OCI-LY7 (cell line): ENCODE measurements at regions not wholly inside any gene's neighbourhood (a gene's known extent, or its start where the extent isn't known, plus 50 kb on each side); places are given as distances from the start of the nearest gene placed in this dataset.

ENCODE experiments used
- BruUV-seq: library from RNA; stranded (reverse); fragments of 400-500 nt; replicated peaks from 2 replicates; lab custom pipeline; 2021; lab: Mats Ljungman, UMichigan
- CTCF ChIA-PET: fragments of 300-600 bp; sonication (Branson Sonifier 250); formaldehyde crosslinking; loops from one replicate; lab custom pipeline; 2022; ENCODE audit warnings: antibody characterized with exemption; ENCODE audit not compliant: unreplicated experiment; lab: Charles Lee
- POLR2A ChIA-PET: fragments of 300-600 bp; sonication (Branson Sonifier 250); formaldehyde crosslinking; loops from one replicate; lab custom pipeline; 2022; ENCODE audit warnings: antibody characterized with exemption; lab: Charles Lee
- DNase-seq: peaks from one replicate; pipeline ENCODE4 v3.0.0-alpha.2; 2015; ENCODE audit warnings: low spot score
- H2AFZ ChIP-seq: fragments of 200-600 bp; sonication (generic), shearing (Covaris generic); 2 replicates; pipeline ENCODE4 v1.6.1; 2014; ENCODE audit warnings: mild to moderate bottlenecking, antibody characterized with exemption, low read length, moderate library complexity
- H3K27ac ChIP-seq: fragments of 200-600 bp; sonication (generic); 2 replicates; pipeline ENCODE4 v1.5.1; 2014; ENCODE audit warnings: mixed run types, low read depth, mild to moderate bottlenecking, moderate library complexity, low read length, inconsistent platforms; ENCODE audit not compliant: poor library complexity, severe bottlenecking
- H3K36me3 ChIP-seq: fragments of 200-600 bp; sonication (generic); 2 replicates; pipeline ENCODE4 v1.6.1; 2014; ENCODE audit warnings: mild to moderate bottlenecking, antibody characterized with exemption, low read length, moderate library complexity, mixed read lengths; ENCODE audit not compliant: insufficient read depth
- H3K4me1 ChIP-seq: fragments of 200-600 bp; sonication (generic); 2 replicates; pipeline ENCODE4 v1.5.1; 2014; ENCODE audit warnings: mild to moderate bottlenecking, low read length; ENCODE audit not compliant: insufficient read depth, poor library complexity, severe bottlenecking
- H3K4me2 ChIP-seq: fragments of 200-600 bp; sonication (generic); 2 replicates; pipeline ENCODE4 v1.6.1; 2014; ENCODE audit warnings: mild to moderate bottlenecking, low read length
- H3K4me3 ChIP-seq: fragments of 200-600 bp; sonication (generic); 2 replicates; pipeline ENCODE4 v1.5.1; 2014; ENCODE audit warnings: mild to moderate bottlenecking, low read depth, low read length; ENCODE audit not compliant: poor library complexity, severe bottlenecking
- H3K79me2 ChIP-seq: fragments of 200-600 bp; sonication (generic); 2 replicates; pipeline ENCODE4 v1.6.1; 2016; ENCODE audit warnings: low read depth, mild to moderate bottlenecking, low read length, moderate library complexity, mixed read lengths; ENCODE audit not compliant: insufficient read depth
- H3K9me2 ChIP-seq: fragments of 200-600 bp; sonication (generic); 2 replicates; pipeline ENCODE4 v1.6.1; 2016; ENCODE audit warnings: mild to moderate bottlenecking, low read length, mixed read lengths; ENCODE audit not compliant: insufficient read depth
- H3K9me3 ChIP-seq: fragments of 200-600 bp; sonication (generic); 2 replicates; pipeline ENCODE4 v1.6.1; 2014; ENCODE audit warnings: mild to moderate bottlenecking, mixed run types, low read length, mixed read lengths
- H4K20me1 ChIP-seq: fragments of 200-600 bp; sonication (generic); 2 replicates; pipeline ENCODE4 v1.6.1; 2014; ENCODE audit warnings: mild to moderate bottlenecking, antibody characterized with exemption, low read length, moderate library complexity, mixed read lengths; ENCODE audit not compliant: insufficient read depth
- CTCF ChIP-seq: fragments of 200-600 bp; sonication (generic); conservative IDR thresholded peaks from 2 replicates; pipeline ENCODE4 v1.5.1; 2014; ENCODE audit warnings: mild to moderate bottlenecking, antibody characterized with exemption, low read length, moderate library complexity, mixed read lengths
- EZH2phosphoT487 ChIP-seq: fragments of 200-600 bp; sonication (generic); IDR thresholded peaks from 2 replicates; pipeline ENCODE4 v1.6.1; 2018; ENCODE audit warnings: low read depth, borderline replicate concordance, mild to moderate bottlenecking, mixed run types, antibody characterized with exemption, low read length, moderate library complexity, mixed read lengths
- intact Hi-C: fragments of 100-400 bp; cut with micrococcal nuclease; formaldehyde crosslinking; loops from one replicate; pipeline ENCODE4 v1.10.0; 2022; ENCODE audit not compliant: unreplicated experiment

- TF ChIP-seq EZH2phosphoT487 (no peak), CTCF (no peak)
- H3K9me3 ChIP-seq, result peaks cover 12% of the 10 kb centered on the region; the same call in 1 of the 2 replicates
- CTCF ChIA-PET, result no interaction called here
- H3K79me2 ChIP-seq, result no peaks in the 10 kb centered on the region
- H3K4me3 ChIP-seq, result no peak overlapping the region
- intact Hi-C loops, result no loop called here
- no peaks in the 10 kb centered on the region for H3K9me2 ChIP-seq
- no peaks in the 10 kb centered on the region for H4K20me1 ChIP-seq
- H3K4me1 ChIP-seq, result no peaks in the 10 kb centered on the region
- BruUV-seq, result no TSS peak
- H3K27ac ChIP-seq, result no peak overlapping the region
- no peak overlapping the region for H2AFZ ChIP-seq
- no peak overlapping the region for H3K4me2 ChIP-seq
- H3K36me3 ChIP-seq, result no peaks in the 10 kb centered on the region
- DNase-seq, result no peak
- POLR2A ChIA-PET, result no interaction called here
Observed at GRCh38 chr1:29531596-29531995, 295.3 kb downstream of the PTPRU start.

- H3K4me2 ChIP-seq, result no peak overlapping the region
- TF ChIP-seq CTCF (no peak), EZH2phosphoT487 (no peak)
- H4K20me1 ChIP-seq, result no peaks in the 10 kb centered on the region
- H3K4me3 ChIP-seq, result no peak overlapping the region
- DNase-seq, result no peak
- no TSS peak for BruUV-seq
- no peaks in the 10 kb centered on the region for H3K79me2 ChIP-seq
- H2AFZ ChIP-seq, result no peak overlapping the region
- ChIA-PET POLR2A (no interaction called here), CTCF (no interaction called here)
- no peak overlapping the region for H3K27ac ChIP-seq
- no peaks in the 10 kb centered on the region for H3K9me2 ChIP-seq
- H3K9me3 ChIP-seq, result peaks cover 12% of the 10 kb centered on the region; the same call in 1 of the 2 replicates
- no peaks in the 10 kb centered on the region for H3K36me3 ChIP-seq
- intact Hi-C loops, result no loop called here
- no peaks in the 10 kb centered on the region for H3K4me1 ChIP-seq
Observed at GRCh38 chr1:29529677-29530278, 293.5 kb downstream of the PTPRU start.

GRCh38 chr1:29527314-29528004, 291.1 kb downstream of the PTPRU start:
- H3K27ac ChIP-seq, result no peak overlapping the region
- no peak overlapping the region for H3K4me3 ChIP-seq
- DNase-seq, result no peak
- H3K36me3 ChIP-seq, result no peaks in the 10 kb centered on the region
- CTCF ChIA-PET, result no interaction called here
- no peak overlapping the region for H2AFZ ChIP-seq
- BruUV-seq, result no TSS peak
- intact Hi-C loops, result no loop called here
- H3K4me2 ChIP-seq, result no peak overlapping the region
- peaks cover 12% of the 10 kb centered on the region; the same call in 1 of the 2 replicates for H3K9me3 ChIP-seq
- H3K9me2 ChIP-seq, result no peaks in the 10 kb centered on the region
- TF ChIP-seq CTCF, result no peak
- TF ChIP-seq EZH2phosphoT487, result no peak
- POLR2A ChIA-PET, result interaction anchor here (0.5 kb wide), 1 partner anchor 961 kb away, joined by 3 read pairs; no protein-coding TSS in a partner anchor
- H3K79me2 ChIP-seq, result no peaks in the 10 kb centered on the region
- H3K4me1 ChIP-seq, result no peaks in the 10 kb centered on the region
- H4K20me1 ChIP-seq, result no peaks in the 10 kb centered on the region
